Ishikawa (cell line): ENCODE measurements at regions not wholly inside any gene's neighbourhood (a gene's known extent, or its start where the extent isn't known, plus 50 kb on each side); places are given as distances from the start of the nearest gene placed in this dataset.

Source experiments
- CEBPB ChIP-seq: IDR thresholded peaks from 2 replicates; pipeline ENCODE4 v1.6.1; 2012
- CREB1 ChIP-seq: IDR thresholded peaks from 2 replicates; pipeline ENCODE4 v1.6.1; 2012; ENCODE audit warnings: low read depth
- EGR1 ChIP-seq: IDR thresholded peaks from 2 replicates; pipeline ENCODE4 v1.6.1; 2012
- EP300 ChIP-seq: IDR thresholded peaks from 2 replicates; pipeline ENCODE4 v1.6.1; 2012; ENCODE audit warnings: borderline replicate concordance
- FOXM1 ChIP-seq: IDR thresholded peaks from 2 replicates; pipeline ENCODE4 v1.6.1; 2012; ENCODE audit warnings: low read depth, borderline replicate concordance
- NFIC ChIP-seq: IDR thresholded peaks from 2 replicates; pipeline ENCODE4 v1.6.1; 2012
- RAD21 ChIP-seq: IDR thresholded peaks from 2 replicates; pipeline ENCODE4 v1.6.1; 2012; ENCODE audit warnings: low read depth
- TAF1 ChIP-seq: IDR thresholded peaks from 2 replicates; pipeline ENCODE4 v1.6.1; 2012; ENCODE audit warnings: low read depth, mild to moderate bottlenecking
- TCF12 ChIP-seq: IDR thresholded peaks from 2 replicates; pipeline ENCODE4 v1.6.1; 2012; ENCODE audit warnings: low read depth
- TEAD4 ChIP-seq: IDR thresholded peaks from 2 replicates; pipeline ENCODE4 v1.6.1; 2012
- YY1 ChIP-seq: IDR thresholded peaks from 2 replicates; pipeline ENCODE4 v1.6.1; 2012; ENCODE audit warnings: low read depth
- ZBTB7A ChIP-seq: IDR thresholded peaks from 2 replicates; pipeline ENCODE4 v1.6.1; 2012; ENCODE audit warnings: low read depth
- TF ChIP-seq, protein P1 (sequence below): IDR thresholded peaks from 2 replicates; pipeline ENCODE4 v1.6.1; 2012; ENCODE audit warnings: low read depth, mild to moderate bottlenecking
- TF ChIP-seq, protein P2 (sequence below): IDR thresholded peaks from 2 replicates; pipeline ENCODE4 v1.6.1; 2012
- TF ChIP-seq, protein P3 (sequence below): IDR thresholded peaks from 2 replicates; pipeline ENCODE4 v1.6.1; 2012

DNA sequence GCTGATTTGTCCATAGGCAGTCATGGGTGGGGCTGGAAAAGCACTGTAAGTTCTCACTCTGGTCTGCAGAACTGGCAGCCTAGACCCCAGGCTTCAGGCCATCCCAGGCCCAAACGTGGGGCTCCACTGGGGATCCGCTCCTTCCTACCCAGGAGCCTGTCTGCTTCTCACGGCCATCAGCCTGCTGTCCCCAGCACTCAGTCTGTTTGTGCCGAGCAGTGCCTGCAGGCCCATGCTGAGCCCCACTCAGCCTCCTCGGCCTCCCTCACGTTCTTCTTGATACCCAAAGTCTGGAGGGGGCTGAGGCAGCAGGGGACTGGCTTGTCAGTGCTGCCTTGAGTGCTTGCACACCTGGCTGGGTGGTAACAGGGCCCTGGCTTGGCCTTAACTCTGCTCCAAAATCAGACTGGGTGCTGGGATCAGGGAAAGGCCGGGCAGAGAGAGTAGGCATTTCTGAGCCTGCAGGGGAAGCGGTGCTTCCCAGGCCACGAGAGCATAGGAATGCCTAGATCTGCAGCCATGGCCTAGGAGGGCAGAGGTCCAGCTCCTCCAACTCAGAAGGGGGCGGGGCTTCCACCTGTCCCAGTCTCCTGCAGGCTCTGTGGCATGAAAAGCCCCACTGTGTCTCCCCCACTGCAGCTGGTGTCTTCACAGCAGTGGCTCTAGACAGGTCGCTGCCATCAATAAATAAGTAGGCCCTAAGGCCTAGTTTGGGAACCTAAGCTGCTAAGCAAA is 772.4 kb upstream of the FBXO33 start:
- TF ChIP-seq, protein P1, sequence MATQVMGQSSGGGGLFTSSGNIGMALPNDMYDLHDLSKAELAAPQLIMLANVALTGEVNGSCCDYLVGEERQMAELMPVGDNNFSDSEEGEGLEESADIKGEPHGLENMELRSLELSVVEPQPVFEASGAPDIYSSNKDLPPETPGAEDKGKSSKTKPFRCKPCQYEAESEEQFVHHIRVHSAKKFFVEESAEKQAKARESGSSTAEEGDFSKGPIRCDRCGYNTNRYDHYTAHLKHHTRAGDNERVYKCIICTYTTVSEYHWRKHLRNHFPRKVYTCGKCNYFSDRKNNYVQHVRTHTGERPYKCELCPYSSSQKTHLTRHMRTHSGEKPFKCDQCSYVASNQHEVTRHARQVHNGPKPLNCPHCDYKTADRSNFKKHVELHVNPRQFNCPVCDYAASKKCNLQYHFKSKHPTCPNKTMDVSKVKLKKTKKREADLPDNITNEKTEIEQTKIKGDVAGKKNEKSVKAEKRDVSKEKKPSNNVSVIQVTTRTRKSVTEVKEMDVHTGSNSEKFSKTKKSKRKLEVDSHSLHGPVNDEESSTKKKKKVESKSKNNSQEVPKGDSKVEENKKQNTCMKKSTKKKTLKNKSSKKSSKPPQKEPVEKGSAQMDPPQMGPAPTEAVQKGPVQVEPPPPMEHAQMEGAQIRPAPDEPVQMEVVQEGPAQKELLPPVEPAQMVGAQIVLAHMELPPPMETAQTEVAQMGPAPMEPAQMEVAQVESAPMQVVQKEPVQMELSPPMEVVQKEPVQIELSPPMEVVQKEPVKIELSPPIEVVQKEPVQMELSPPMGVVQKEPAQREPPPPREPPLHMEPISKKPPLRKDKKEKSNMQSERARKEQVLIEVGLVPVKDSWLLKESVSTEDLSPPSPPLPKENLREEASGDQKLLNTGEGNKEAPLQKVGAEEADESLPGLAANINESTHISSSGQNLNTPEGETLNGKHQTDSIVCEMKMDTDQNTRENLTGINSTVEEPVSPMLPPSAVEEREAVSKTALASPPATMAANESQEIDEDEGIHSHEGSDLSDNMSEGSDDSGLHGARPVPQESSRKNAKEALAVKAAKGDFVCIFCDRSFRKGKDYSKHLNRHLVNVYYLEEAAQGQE = no peak
- TF ChIP-seq, protein P2, sequence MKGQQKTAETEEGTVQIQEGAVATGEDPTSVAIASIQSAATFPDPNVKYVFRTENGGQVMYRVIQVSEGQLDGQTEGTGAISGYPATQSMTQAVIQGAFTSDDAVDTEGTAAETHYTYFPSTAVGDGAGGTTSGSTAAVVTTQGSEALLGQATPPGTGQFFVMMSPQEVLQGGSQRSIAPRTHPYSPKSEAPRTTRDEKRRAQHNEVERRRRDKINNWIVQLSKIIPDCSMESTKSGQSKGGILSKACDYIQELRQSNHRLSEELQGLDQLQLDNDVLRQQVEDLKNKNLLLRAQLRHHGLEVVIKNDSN = no peak
- no peak for TF ChIP-seq RAD21
- no peak for TF ChIP-seq NFIC
- no peak for TF ChIP-seq EP300
- TF ChIP-seq EGR1 = no peak
- TF ChIP-seq FOXM1 = no peak
- TF ChIP-seq ZBTB7A = no peak

DNA sequence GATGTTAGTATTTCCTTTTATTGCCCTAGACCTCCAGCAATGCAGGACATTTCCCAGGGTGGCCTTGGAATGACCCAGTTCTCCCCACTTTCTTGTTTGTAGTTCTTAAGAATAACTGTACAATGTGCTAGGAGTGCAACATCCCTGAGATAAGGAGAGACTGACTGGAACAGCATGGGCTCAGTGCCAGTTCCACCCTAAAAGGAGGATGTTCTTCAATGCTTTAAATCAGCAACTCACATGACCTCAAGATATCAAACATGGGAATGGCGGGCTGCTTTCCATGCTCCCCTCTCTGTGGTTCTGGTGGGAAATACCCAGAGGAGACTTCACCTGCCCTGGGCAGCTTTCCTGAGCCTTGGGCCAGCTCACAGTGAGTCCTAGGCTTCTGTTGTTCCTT is 766.9 kb upstream of the FBXO33 start:
- TF ChIP-seq EGR1 (no peak), NFIC (no peak), FOXM1 (no peak), CREB1 (no peak), TAF1 (no peak)
- TF ChIP-seq, protein P3, sequence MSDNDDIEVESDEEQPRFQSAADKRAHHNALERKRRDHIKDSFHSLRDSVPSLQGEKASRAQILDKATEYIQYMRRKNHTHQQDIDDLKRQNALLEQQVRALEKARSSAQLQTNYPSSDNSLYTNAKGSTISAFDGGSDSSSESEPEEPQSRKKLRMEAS = no peak

DNA sequence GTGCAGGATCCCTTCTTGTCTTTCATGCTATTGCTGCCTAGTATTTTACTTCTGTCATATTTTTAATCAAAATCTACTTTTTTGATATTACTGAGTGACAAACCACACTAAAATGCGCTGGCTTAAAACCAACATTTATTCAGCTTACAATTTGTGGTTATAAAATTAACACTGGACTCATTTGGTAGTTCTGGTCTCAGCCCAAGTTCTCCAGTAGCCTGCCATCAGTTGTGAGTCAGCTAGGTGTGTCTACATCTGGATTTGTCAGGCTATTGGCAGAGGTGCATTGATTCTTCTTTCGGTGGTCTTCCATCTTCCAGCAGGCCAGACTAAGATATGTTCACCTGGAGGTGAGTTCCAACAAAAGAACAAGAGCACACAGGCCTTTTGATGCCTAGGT is 765.1 kb upstream of the FBXO33 start:
- TF ChIP-seq TAF1 = no peak
- no peak for TF ChIP-seq EP300
- TF ChIP-seq, protein P2 = no peak
- no peak for TF ChIP-seq FOXM1
- TF ChIP-seq CEBPB = no peak
- TF ChIP-seq, protein P3 = no peak
- no peak for TF ChIP-seq ZBTB7A
- TF ChIP-seq RAD21 = no peak
- no peak for TF ChIP-seq YY1
- no peak for TF ChIP-seq TEAD4
- TF ChIP-seq, protein P1 = no peak
- TF ChIP-seq EGR1 = no peak
- TF ChIP-seq CREB1 = no peak
- TF ChIP-seq TCF12 = no peak
- no peak for TF ChIP-seq NFIC

DNA sequence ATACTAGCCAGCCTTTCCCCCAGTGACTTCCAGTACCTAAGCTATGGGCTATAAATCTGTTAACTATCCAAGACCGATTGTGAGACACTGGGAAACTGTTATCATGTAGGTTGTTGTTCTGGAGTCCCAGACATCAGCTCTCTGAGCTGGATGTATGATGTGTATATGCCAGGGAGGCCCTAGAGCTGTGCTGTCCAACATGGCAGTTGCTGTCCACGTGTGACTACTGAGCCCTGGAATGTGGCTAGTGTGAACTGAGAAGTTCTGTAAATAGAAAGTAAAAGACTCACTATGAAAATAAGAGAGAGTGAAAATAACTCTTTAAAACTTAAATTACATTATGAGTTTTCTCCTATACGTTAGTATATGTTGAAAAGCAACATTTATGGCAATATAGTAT is 755.8 kb upstream of the FBXO33 start:
- TF ChIP-seq TCF12 (no peak), RAD21 (no peak), EP300 (no peak), EGR1 (no peak), CREB1 (no peak), ZBTB7A (no peak), TAF1 (no peak), TEAD4 (no peak), FOXM1 (no peak), NFIC (no peak), CEBPB (no peak)
- TF ChIP-seq, protein P2 = no peak
- TF ChIP-seq, protein P3 = no peak
- TF ChIP-seq, protein P1 = no peak
